COR-L47 (cell line): ENCODE measurements at regions not wholly inside any gene's neighbourhood (a gene's known extent, or its start where the extent isn't known, plus 50 kb on each side); places are given as distances from the start of the nearest gene placed in this dataset.
"Not testable (repeated sequence)": the region's sequence is repeated elsewhere in the genome, so short reads cannot be mapped to it uniquely, and the experiment has no call there.

Source experiments
- DNase-seq: peaks from one replicate; lab custom pipeline; 2025; lab: John Stamatoyannopoulos, UW

DNA sequence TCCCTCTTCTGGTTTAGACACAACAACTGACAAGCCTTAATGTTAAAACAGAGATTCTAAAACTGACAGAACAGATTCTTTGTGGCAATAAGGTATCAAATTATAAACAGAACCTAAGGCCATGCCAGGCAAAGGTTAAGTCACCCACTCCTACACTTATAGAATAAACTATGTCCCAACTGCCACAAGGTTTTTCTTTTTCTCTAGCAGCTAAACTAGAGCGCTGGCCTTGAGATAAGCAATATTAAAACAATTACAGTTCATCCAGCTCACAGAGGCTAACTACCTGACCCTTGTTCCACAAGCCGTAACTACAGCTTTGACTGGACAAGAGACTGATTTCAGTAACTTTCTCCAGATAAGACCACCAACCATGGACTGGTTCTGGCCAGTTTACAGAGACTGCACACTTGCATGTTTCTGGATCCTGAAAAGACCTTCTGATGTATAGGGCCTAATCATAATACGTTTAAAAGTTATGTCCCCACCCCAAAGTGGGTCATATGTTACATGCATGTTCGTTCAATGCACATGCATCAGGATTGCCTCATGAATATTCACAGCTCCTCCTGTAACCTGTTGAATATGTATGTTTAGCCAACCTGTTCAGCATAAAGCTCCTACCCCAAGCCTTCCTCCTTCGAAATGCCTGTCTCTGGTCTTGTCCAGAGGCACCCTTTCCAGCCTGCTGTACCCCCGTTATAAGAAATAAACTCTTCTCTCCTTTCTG lies 61.9 kb upstream of the VASH1 start:
- DNase-seq = no peak

DNA sequence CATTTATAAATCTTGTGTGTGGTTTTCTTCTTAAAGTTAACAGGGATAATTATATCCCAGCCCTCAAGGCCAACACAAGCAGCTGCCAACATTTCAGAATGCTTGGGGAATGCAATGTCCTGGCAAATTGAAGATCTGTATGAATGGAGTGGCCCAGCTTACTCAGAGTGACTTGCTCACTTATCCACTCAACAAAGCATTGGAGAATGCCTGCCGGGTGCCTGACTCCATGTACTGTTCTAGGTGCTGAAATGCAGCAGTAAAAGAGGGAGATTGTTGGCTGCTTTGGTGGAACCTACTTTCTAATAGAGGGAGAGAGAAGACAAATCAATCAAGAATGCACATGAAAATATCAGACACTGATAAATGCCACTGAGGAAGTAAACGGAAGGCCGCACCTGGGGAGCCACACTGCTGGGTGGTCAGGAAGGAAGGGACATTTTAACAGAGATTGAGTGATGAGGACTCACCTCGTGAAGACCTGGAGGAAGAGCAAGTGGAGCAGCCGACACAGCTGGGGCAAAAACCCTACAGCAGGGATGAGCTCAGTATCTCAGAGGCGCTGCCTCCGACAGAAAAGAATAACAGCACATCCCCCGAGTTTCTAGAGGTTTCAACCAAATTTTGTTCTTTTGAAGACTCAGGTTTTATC lies 61.2 kb upstream of the VASH1 start:
- DNase-seq = no peak

DNA sequence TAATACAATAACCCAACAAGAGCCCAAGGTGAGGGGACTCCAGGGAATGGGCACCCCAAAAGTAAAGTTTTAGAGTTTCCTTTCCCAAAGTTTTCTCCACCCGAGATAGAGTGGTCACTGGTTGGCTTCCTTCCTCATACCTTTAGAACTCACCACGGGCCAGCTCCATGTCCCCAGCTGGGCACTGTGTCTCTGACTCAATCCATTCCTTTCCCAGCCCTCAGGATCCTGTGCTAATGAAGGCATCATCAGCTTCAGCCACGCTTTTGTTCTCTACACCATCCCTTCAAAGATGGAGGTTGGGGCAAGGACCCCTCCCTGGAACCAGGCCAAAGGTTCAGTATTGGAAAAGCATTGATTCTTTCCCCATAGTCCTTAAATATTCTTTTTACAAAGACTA lies 59.8 kb upstream of the VASH1 start:
- no peak for DNase-seq

- DNase-seq = no peak
Observed at GRCh38 chr14:76701981-76702380, 59.3 kb upstream of the VASH1 start.

DNA sequence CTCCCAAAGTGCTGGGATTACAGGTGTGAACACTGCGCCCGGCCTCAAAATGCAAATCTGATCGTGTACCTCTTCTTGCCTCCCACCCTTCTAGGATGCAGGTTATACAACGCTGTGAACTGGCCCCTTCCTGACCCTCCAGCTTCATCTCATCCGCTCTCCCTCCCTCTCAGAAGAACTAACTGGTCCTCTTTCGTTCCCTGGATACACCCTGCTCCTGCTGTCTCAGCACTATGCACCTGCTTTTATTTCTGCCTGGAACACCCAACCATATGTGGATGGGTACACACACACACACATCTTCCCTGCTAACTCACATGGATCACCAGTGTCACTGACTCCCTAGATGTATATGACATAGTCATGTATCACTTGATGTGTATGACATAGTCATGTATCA lies 56.1 kb upstream of the VASH1 start:
- DNase-seq = no peak

DNA sequence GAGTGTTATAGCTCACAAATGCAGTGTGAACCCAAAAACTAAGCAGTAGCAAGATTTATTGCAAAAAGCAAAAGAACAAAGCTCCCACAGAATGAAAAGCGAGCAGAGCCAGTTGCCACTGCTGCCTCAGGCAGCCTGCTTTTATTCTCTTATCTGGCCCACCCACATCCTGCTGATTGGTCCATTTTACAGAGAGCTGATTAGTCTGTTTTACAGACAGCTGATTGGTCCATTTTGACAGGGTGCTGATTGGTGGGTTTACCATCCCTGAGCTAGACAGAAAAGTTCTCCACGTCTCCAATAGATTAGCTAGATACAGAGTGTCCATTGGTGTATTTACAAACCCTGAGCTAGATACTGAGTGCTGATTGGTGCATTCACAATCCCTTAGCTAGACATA lies 55.1 kb upstream of the VASH1 start:
- DNase-seq = not testable (repeated sequence)

DNA sequence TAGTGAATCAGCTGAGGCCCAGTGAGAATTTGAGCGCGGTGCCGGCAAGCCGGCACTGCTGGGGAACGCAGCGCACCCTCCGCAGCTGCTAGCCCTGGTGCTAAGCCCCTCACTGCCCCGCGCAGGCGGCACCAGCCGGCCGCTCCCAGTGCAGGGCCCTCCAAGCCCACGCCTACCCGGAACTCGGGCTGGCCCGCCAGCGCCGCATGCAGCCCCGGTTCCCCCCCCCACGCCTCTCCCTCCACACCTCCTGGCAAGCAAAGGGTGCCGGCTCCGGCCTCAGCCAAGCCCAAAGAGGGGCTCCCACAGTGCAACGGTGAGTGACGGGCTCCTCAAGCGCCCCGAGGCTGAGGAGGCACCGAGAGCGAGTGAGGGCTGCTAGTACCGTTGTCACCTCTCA lies 54.5 kb upstream of the VASH1 start:
- no peak for DNase-seq

DNA sequence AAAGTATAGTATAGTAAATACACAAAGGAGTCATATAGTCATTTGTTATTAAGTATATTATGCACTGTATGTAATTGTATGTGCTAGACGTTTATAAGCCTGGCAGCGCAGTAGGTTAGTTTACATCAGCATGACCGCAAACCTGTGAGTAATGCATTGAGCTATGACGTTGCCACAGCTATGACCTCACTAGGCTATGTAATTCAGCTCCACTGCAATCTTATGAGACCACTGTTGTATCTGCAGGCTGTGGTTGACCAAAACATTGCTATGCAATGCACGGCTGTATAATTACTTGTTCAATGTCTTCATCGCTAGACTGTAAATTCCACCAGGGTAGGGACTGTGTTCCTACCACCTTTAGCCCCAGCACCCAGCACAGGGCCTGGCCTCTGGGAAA lies 53.2 kb upstream of the VASH1 start:
- DNase-seq = no peak

- DNase-seq = no peak
Observed at GRCh38 chr14:76708771-76709170, 52.5 kb upstream of the VASH1 start.

- peak; percentile 92 for DNase-seq
Observed at GRCh38 chr14:76710056-76711010, 50.9 kb upstream of the VASH1 start.
